Stimulated activated CD8-positive, alpha-beta memory T cell treated with anti-CD3 and anti-CD28 coated beads, Interleukin-7, amount 100 ng/mL, for 48 hours (primary cell): ENCODE measurements at regions not wholly inside any gene's neighbourhood (a gene's known extent, or its start where the extent isn't known, plus 50 kb on each side); places are given as distances from the start of the nearest gene placed in this dataset.
"Not testable (repeated sequence)": the region's sequence is repeated elsewhere in the genome, so short reads cannot be mapped to it uniquely, and the experiment has no call there.

Experiments used
- DNase-seq, 2 donors: peaks; one replicate each; pipeline ENCODE4 v3.0.0-alpha.2; 2020; ENCODE audit warnings: low read depth in 1 of 2; ENCODE audit errors: extremely low read depth in 1 of 2

- no peak for DNase-seq
Observed at GRCh38 chr6:141403827-141404226, 728.9 kb upstream of the GJE1 start.

- no peak for DNase-seq
Observed at GRCh38 chr6:141403103-141403502, 729.6 kb upstream of the GJE1 start.

GRCh38 chr6:141402489-141402888 is 730.2 kb upstream of the GJE1 start:
- no peak for DNase-seq

- DNase-seq: no peak
Observed at GRCh38 chr6:141401851-141402250, 730.9 kb upstream of the GJE1 start.

- DNase-seq: no peak
Observed at GRCh38 chr6:141401168-141401567, 731.6 kb upstream of the GJE1 start.

- no peak for DNase-seq
Observed at GRCh38 chr6:141398949-141399348, 733.8 kb upstream of the GJE1 start.

- DNase-seq: no peak
Observed at GRCh38 chr6:141395443-141396008, 737.2 kb upstream of the GJE1 start.

GRCh38 chr6:141394565-141395051 is 738.1 kb upstream of the GJE1 start:
- DNase-seq: no peak

GRCh38 chr6:141394125-141394536 is 738.6 kb upstream of the GJE1 start:
- no peak for DNase-seq

GRCh38 chr6:141393405-141394124 is 739.2 kb upstream of the GJE1 start:
- no peak for DNase-seq

GRCh38 chr6:141391135-141391534 is 741.6 kb upstream of the GJE1 start:
- DNase-seq: not testable (repeated sequence)

GRCh38 chr6:141388666-141389065 is 744.1 kb upstream of the GJE1 start:
- DNase-seq: no peak

GRCh38 chr6:141370438-141370837 is 762.3 kb upstream of the GJE1 start:
- DNase-seq: no peak

GRCh38 chr6:141366796-141367195 is 765.9 kb upstream of the GJE1 start:
- not testable (repeated sequence) for DNase-seq

- no peak for DNase-seq
Observed at GRCh38 chr6:141364694-141365093, 768.0 kb upstream of the GJE1 start.

GRCh38 chr6:141364232-141364631 is 768.5 kb upstream of the GJE1 start:
- no peak for DNase-seq

GRCh38 chr6:141361559-141361958 is 771.2 kb upstream of the GJE1 start:
- DNase-seq: no peak

GRCh38 chr6:141359953-141360352 is 772.8 kb upstream of the GJE1 start:
- DNase-seq: no peak

GRCh38 chr6:141354191-141354955 is 778.4 kb upstream of the GJE1 start:
- no peak for DNase-seq

GRCh38 chr6:141351721-141352120 is 781.0 kb upstream of the GJE1 start:
- no peak for DNase-seq

GRCh38 chr6:141349710-141350109 is 783.0 kb upstream of the GJE1 start:
- no peak for DNase-seq
